ENCODE measurements at regions not wholly inside any gene's neighbourhood (a gene's known extent, or its start where the extent isn't known, plus 50 kb on each side); places are given as distances from the start of the nearest gene placed in this dataset.

GRCh38 chr16:59566446-59566845, 832.3 kb upstream of the GOT2 start:
- no peak for DNase-seq (ENCODE audit: low read depth)

GRCh38 chr16:59558679-59559078, 824.6 kb upstream of the GOT2 start:
- no peak for TF ChIP-seq CTCF (IDR thresholded peaks at IDR 0.05; ENCODE audit: insufficient read depth, low read length)
- no peak for DNase-seq (ENCODE audit: low read depth)
- no peak overlapping the region for H3K4me3 ChIP-seq (ENCODE audit: low read depth, low read length)

More at GRCh38 chr16:59566446-59566845, 832.3 kb upstream of the GOT2 start:
- TF ChIP-seq CTCF (IDR thresholded peaks at IDR 0.05; ENCODE audit: insufficient read depth, low read length), result no peak
- H3K4me3 ChIP-seq (ENCODE audit: low read depth, low read length), result no peak overlapping the region

GRCh38 chr16:59552164-59552563, 818.0 kb upstream of the GOT2 start:
- no peak for DNase-seq (ENCODE audit: low read depth)
- H3K4me3 ChIP-seq (ENCODE audit: low read depth, low read length), result no peak overlapping the region
- TF ChIP-seq CTCF (IDR thresholded peaks at IDR 0.05; ENCODE audit: insufficient read depth, low read length), result no peak

- no peak for DNase-seq (ENCODE audit: low read depth)
- TF ChIP-seq CTCF (IDR thresholded peaks at IDR 0.05; ENCODE audit: insufficient read depth, low read length), result no peak
- H3K4me3 ChIP-seq (ENCODE audit: low read depth, low read length), result no peak overlapping the region
These were observed 811.6 kb upstream of the GOT2 start for GRCh38 chr16:59545721-59546120.

- DNase-seq (ENCODE audit: low read depth), result no peak
- no peak for TF ChIP-seq CTCF (IDR thresholded peaks at IDR 0.05; ENCODE audit: insufficient read depth, low read length)
- no peak overlapping the region for H3K4me3 ChIP-seq (ENCODE audit: low read depth, low read length)
These were observed 809.5 kb upstream of the GOT2 start for GRCh38 chr16:59543641-59544040.

- no peak for DNase-seq (ENCODE audit: low read depth)
- TF ChIP-seq CTCF (IDR thresholded peaks at IDR 0.05; ENCODE audit: insufficient read depth, low read length), result no peak
- no peak overlapping the region for H3K4me3 ChIP-seq (ENCODE audit: low read depth, low read length)
These were observed 806.5 kb upstream of the GOT2 start for GRCh38 chr16:59540621-59541020.

GRCh38 chr16:59535298-59535697, 801.2 kb upstream of the GOT2 start:
- no peak overlapping the region for H3K4me3 ChIP-seq (ENCODE audit: low read depth, low read length)
- no peak for TF ChIP-seq CTCF (IDR thresholded peaks at IDR 0.05; ENCODE audit: insufficient read depth, low read length)
- DNase-seq (ENCODE audit: low read depth), result no peak
